IPS-18a (cell line): ENCODE measurements at regions not wholly inside any gene's neighbourhood (a gene's known extent, or its start where the extent isn't known, plus 50 kb on each side); places are given as distances from the start of the nearest gene placed in this dataset.

Experiments
- H3K27ac ChIP-seq: one replicate; pipeline ENCODE4 v1.5.1; 2013; ENCODE audit warnings: low read length
- H3K27me3 ChIP-seq: one replicate; pipeline ENCODE4 v1.6.1; 2013; ENCODE audit warnings: mild to moderate bottlenecking, low read length; ENCODE audit not compliant: control insufficient read depth, insufficient read depth
- H3K36me3 ChIP-seq: one replicate; pipeline ENCODE4 v1.6.1; 2013; ENCODE audit warnings: low read depth, low read length; ENCODE audit not compliant: control insufficient read depth
- H3K4me1 ChIP-seq: one replicate; pipeline ENCODE4 v1.6.1; 2013; ENCODE audit warnings: low read depth, low read length; ENCODE audit not compliant: control insufficient read depth
- H3K4me3 ChIP-seq: one replicate; pipeline ENCODE4 v1.5.1; 2013; ENCODE audit warnings: low read length
- H3K9ac ChIP-seq: one replicate; pipeline ENCODE4 v1.6.1; 2013; ENCODE audit warnings: mild to moderate bottlenecking, low read length, moderate library complexity
- H3K9me3 ChIP-seq: one replicate; pipeline ENCODE4 v1.6.1; 2013; ENCODE audit warnings: low read depth, low read length; ENCODE audit not compliant: control insufficient read depth

- H3K9me3 ChIP-seq = no peaks in the 10 kb centered on the region
- H3K27me3 ChIP-seq = no peaks in the 10 kb centered on the region
Observed at GRCh38 chr4:81571105-81571504, 99.4 kb upstream of the RASGEF1B start.

DNA sequence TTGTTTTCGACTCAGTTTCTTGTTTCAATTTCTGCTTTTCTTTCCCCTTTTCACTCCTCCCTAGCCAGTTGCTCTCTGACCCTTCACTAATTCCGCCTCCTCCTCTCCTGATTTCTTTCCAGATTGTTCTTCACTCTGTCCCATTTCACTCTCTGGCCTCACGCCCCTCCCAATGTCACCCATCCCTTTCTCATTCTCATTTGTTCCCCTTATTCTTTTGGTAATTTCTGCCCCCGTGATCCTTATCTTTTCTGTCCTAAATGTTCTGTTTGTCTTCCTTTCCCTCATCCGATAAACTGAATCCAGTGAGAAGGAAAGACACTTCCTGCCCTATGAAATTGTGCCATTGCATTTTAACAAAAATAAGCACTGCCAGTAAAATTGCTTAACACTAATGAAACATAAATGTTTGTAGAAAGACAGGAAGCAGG lies 94.5 kb upstream of the RASGEF1B start:
- no peak overlapping the region for H3K4me3 ChIP-seq
- H3K4me1 ChIP-seq = peaks cover 4% of the 10 kb centered on the region
- H3K36me3 ChIP-seq = no peaks in the 10 kb centered on the region
- no peak overlapping the region for H3K27ac ChIP-seq
- no peaks in the 10 kb centered on the region for H3K27me3 ChIP-seq
- no peaks in the 10 kb centered on the region for H3K9me3 ChIP-seq
- no peak overlapping the region for H3K9ac ChIP-seq

More at GRCh38 chr4:81571105-81571504, 99.4 kb upstream of the RASGEF1B start:
- Histone ChIP-seq H3K4me1 (peaks cover 15% of the 10 kb centered on the region), H3K4me3 (no peak overlapping the region), H3K27ac (no peak overlapping the region), H3K9ac (no peak overlapping the region), H3K36me3 (no peaks in the 10 kb centered on the region)

DNA sequence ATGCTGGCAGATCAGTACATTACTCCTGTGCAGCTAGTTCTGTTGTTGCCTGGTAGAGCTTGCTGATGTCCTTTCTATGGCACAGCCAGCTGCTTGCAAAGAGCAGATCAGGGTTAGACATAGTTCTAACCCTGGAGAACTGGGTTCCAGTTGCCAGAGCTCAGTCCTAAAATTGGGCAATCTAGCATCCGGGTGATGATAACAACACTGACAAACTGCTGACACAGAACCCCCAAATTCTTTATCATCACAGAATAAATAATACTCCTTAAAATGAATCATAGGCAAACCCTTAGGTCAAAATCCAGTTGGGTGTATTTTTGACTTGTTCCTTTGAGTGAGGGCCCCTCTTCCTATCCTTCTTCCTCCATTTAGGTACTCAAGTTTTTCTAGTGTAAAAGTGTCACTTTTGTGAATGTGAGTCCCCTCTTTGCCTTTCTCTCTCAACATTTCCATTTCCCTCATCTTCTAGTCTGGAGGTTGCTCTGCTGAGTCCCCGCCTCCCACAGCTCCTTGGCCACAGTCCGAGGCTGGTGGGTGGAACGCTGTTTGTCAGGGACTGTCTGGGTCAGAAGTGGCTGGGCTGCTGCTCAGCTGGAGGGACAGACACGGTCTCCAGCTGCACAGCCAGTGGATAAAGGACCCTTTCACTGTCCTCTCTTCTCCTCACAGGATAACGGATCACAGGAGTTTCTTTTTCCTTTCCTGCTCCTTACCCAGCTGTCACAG lies 93.6 kb upstream of the RASGEF1B start:
- no peak overlapping the region for H3K27ac ChIP-seq
- no peaks in the 10 kb centered on the region for H3K36me3 ChIP-seq
- no peak overlapping the region for H3K9ac ChIP-seq
- H3K9me3 ChIP-seq = no peaks in the 10 kb centered on the region
- H3K4me3 ChIP-seq = no peak overlapping the region
- H3K4me1 ChIP-seq = peaks cover 4% of the 10 kb centered on the region
- no peaks in the 10 kb centered on the region for H3K27me3 ChIP-seq

DNA sequence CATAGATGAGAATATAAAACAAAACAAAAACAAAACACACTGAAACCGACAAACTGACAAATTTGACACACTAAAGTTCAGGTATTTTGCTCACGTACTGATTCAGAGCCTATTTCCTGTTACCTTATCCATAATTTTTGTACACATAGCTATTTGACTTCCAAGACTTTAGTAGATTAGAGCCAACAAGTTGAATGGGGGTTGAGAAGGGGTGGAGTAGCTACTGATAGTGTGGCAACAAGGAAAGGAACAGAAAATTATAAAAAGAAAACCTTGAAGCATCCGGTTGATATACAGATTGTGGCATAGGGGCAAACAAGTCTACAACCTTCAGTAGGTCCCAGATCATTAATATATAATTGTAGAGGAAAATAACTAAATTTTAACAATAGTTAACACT lies 92.3 kb upstream of the RASGEF1B start:
- no peaks in the 10 kb centered on the region for H3K36me3 ChIP-seq
- no peak overlapping the region for H3K9ac ChIP-seq

GRCh38 chr4:81562093-81562492 lies 90.4 kb upstream of the RASGEF1B start:
- no peaks in the 10 kb centered on the region for H3K36me3 ChIP-seq
- no peak overlapping the region for H3K9ac ChIP-seq
- H3K9me3 ChIP-seq = no peaks in the 10 kb centered on the region
- no peaks in the 10 kb centered on the region for H3K27me3 ChIP-seq
- peaks cover 4% of the 10 kb centered on the region for H3K4me1 ChIP-seq
- no peak overlapping the region for H3K4me3 ChIP-seq
- H3K27ac ChIP-seq = no peak overlapping the region

More for the DNA sequence above, 92.3 kb upstream of the RASGEF1B start:
- Histone ChIP-seq H3K27ac (no peak overlapping the region), H3K4me1 (peaks cover 4% of the 10 kb centered on the region), H3K27me3 (no peaks in the 10 kb centered on the region), H3K4me3 (no peak overlapping the region), H3K9me3 (no peaks in the 10 kb centered on the region)

DNA sequence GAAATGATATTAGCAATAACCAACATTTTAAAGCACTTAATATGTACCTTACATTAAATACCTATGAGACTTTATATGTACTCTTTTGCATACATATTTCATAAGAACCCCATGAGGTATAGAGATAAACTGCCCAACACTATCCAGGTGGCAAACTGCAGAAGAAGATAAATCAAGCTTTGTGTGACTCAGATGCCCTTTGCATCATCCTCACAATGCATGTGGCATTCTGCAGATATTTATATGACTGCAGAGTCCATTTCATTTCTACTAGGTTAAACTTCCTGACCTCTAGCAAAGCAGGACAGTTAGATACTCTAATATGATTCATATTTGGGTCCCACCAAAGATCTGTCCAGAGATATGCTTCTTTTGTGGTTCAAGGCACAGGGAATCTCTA lies 85.6 kb upstream of the RASGEF1B start:
- Histone ChIP-seq H3K9me3 (no peaks in the 10 kb centered on the region), H3K27me3 (no peaks in the 10 kb centered on the region), H3K4me1 (no peaks in the 10 kb centered on the region), H3K9ac (no peak overlapping the region), H3K36me3 (no peaks in the 10 kb centered on the region), H3K27ac (no peak overlapping the region), H3K4me3 (no peak overlapping the region)

- H3K4me3 ChIP-seq = no peak overlapping the region
- H3K36me3 ChIP-seq = no peaks in the 10 kb centered on the region
- no peaks in the 10 kb centered on the region for H3K27me3 ChIP-seq
- peaks cover 4% of the 10 kb centered on the region for H3K4me1 ChIP-seq
- H3K9me3 ChIP-seq = no peaks in the 10 kb centered on the region
- no peak overlapping the region for H3K27ac ChIP-seq
- no peak overlapping the region for H3K9ac ChIP-seq
Observed at GRCh38 chr4:81555489-81555888, 83.8 kb upstream of the RASGEF1B start.

DNA sequence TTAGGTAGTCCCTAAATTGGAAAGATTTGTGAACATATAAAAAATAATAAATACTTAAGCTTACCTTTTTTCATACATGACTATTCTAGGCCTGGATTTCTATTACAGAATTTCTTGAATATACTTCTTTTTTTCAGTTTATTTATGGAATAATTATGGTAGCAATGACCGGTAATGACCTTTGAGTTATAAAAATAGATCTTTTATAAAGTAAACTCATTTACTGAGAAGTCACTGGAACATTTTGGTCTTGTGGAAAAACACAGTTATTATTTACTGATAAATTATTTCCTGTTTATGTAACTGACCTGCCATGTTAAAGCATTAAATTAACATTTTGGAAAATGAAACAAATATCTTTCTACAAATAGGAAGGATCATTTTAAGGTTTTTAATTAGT lies 80.4 kb upstream of the RASGEF1B start:
- Histone ChIP-seq H3K4me1 (peaks cover 15% of the 10 kb centered on the region), H3K27me3 (no peaks in the 10 kb centered on the region), H3K4me3 (no peak overlapping the region), H3K9ac (no peak overlapping the region), H3K9me3 (no peaks in the 10 kb centered on the region), H3K36me3 (no peaks in the 10 kb centered on the region), H3K27ac (no peak overlapping the region)

DNA sequence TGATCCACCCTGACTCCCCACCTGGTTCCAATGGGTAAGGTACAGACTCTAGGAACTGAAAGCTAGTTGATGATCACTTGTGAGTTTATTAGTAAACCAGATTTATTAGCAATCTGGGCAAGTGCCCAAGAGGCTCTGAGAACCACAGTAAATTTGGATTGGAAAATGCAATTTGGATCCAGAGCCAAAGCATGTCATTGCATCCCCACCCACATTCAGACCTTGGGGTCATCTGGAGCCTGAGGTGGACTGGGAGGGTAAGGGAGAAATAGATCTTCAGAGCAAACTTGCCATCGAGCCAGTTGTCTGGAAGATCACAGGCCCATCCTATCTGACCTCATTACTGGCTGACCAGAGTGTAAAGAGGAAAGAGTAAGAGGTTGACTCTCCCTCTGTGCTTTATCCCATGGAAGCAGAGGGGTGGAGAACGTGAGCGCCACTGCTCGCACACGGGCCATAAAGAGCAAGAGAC lies 78.7 kb upstream of the RASGEF1B start:
- peaks cover 15% of the 10 kb centered on the region for H3K4me1 ChIP-seq
- no peak overlapping the region for H3K9ac ChIP-seq
- no peak overlapping the region for H3K27ac ChIP-seq

GRCh38 chr4:81549984-81550383 lies 78.3 kb upstream of the RASGEF1B start:
- Histone ChIP-seq H3K27me3 (no peaks in the 10 kb centered on the region), H3K9me3 (no peaks in the 10 kb centered on the region), H3K27ac (no peak overlapping the region), H3K36me3 (no peaks in the 10 kb centered on the region), H3K9ac (no peak overlapping the region), H3K4me1 (peaks cover 15% of the 10 kb centered on the region), H3K4me3 (no peak overlapping the region)

More for the DNA sequence above, 78.7 kb upstream of the RASGEF1B start:
- Histone ChIP-seq H3K36me3 (no peaks in the 10 kb centered on the region), H3K9me3 (no peaks in the 10 kb centered on the region), H3K27me3 (no peaks in the 10 kb centered on the region), H3K4me3 (no peak overlapping the region)

- peaks cover 15% of the 10 kb centered on the region for H3K4me1 ChIP-seq
- no peaks in the 10 kb centered on the region for H3K36me3 ChIP-seq
- H3K27ac ChIP-seq = no peak overlapping the region
- H3K9ac ChIP-seq = no peak overlapping the region
- H3K27me3 ChIP-seq = no peaks in the 10 kb centered on the region
- no peak overlapping the region for H3K4me3 ChIP-seq
- no peaks in the 10 kb centered on the region for H3K9me3 ChIP-seq
Observed at GRCh38 chr4:81546777-81547176, 75.1 kb upstream of the RASGEF1B start.
